ENCODE measurements at regions not wholly inside any gene's neighbourhood (a gene's known extent, or its start where the extent isn't known, plus 50 kb on each side); places are given as distances from the start of the nearest gene placed in this dataset.

DNA sequence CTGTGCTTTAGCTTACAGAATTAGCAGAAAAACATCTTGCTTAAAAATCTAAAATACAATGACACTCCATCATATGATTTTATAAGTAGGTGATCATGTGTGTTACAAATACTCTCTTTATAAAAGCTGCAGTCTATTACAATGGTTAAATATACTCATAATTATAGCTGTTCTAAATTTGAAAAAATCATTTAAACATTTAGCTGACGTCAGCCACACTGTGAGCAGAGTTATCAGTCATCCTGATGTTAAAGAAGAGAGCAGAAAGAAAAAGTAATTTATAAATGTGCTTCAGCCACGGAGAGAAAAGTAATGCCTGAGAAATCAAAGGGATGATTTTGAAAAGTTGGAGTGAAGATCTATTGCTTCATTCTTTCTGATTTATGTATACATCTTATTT is 1325.9 kb upstream of the B3GALT2 start:
- no TSS peak for BruUV-seq (replicated peaks)
- Mint-ChIP-seq H3K9me3 (ENCODE audit: unreplicated experiment) (peaks cover 22% of the 10 kb centered on the region), H3K27ac (ENCODE audit: low read depth, unreplicated experiment) (no peak overlapping the region), H3K4me3 (ENCODE audit: unreplicated experiment) (no peak overlapping the region), H3K36me3 (ENCODE audit: insufficient read depth, unreplicated experiment) (no peaks in the 10 kb centered on the region), H3K27me3 (ENCODE audit: insufficient read depth, unreplicated experiment) (no peaks in the 10 kb centered on the region), H3K4me1 (ENCODE audit: insufficient read depth, unreplicated experiment) (no peaks in the 10 kb centered on the region)
- intact Hi-C loops (cut with micrococcal nuclease) = no loop called here
- no peak for DNase-seq (ENCODE audit: unreplicated experiment)
- TF ChIP-seq CTCF (IDR thresholded peaks at IDR 0.05; ENCODE audit: unreplicated experiment) = no peak
- ChIA-PET POLR2A (no interaction called here), CTCF (interaction anchor here (0.6 kb wide), 1 partner anchor 20 kb away, joined by 3 read pairs; no protein-coding TSS in a partner anchor)

GRCh38 chr1:194503209-194503608 is 1316.8 kb upstream of the B3GALT2 start:
- DNase-seq (ENCODE audit: unreplicated experiment) = no peak
- H3K9me3 Mint-ChIP-seq (ENCODE audit: unreplicated experiment) = no peaks in the 10 kb centered on the region
- intact Hi-C loops (cut with micrococcal nuclease) = no loop called here
- no peak for TF ChIP-seq CTCF (IDR thresholded peaks at IDR 0.05; ENCODE audit: unreplicated experiment)
- H3K27ac Mint-ChIP-seq (ENCODE audit: low read depth, unreplicated experiment) = no peak overlapping the region
- no peaks in the 10 kb centered on the region for H3K4me1 Mint-ChIP-seq (ENCODE audit: insufficient read depth, unreplicated experiment)
- CTCF ChIA-PET = no interaction called here
- H3K36me3 Mint-ChIP-seq (ENCODE audit: insufficient read depth, unreplicated experiment) = no peaks in the 10 kb centered on the region
- H3K4me3 Mint-ChIP-seq (ENCODE audit: unreplicated experiment) = no peak overlapping the region
- no TSS peak for BruUV-seq (replicated peaks)
- POLR2A ChIA-PET = no interaction called here
- H3K27me3 Mint-ChIP-seq (ENCODE audit: insufficient read depth, unreplicated experiment) = no peaks in the 10 kb centered on the region

GRCh38 chr1:194495434-194495833 is 1309.0 kb upstream of the B3GALT2 start:
- TF ChIP-seq CTCF (IDR thresholded peaks at IDR 0.05; ENCODE audit: unreplicated experiment) = no peak
- intact Hi-C loops (cut with micrococcal nuclease) = no loop called here
- CTCF ChIA-PET = interaction anchor here (0.7 to 0.8 kb wide), 2 partner anchors 13 to 19 kb away, joined by 3 read pairs; no protein-coding TSS in a partner anchor
- no TSS peak for BruUV-seq (replicated peaks)
- Mint-ChIP-seq H3K4me1 (ENCODE audit: insufficient read depth, unreplicated experiment) (no peaks in the 10 kb centered on the region), H3K27ac (ENCODE audit: low read depth, unreplicated experiment) (no peak overlapping the region), H3K9me3 (ENCODE audit: unreplicated experiment) (peaks cover 5% of the 10 kb centered on the region), H3K4me3 (ENCODE audit: unreplicated experiment) (no peak overlapping the region), H3K36me3 (ENCODE audit: insufficient read depth, unreplicated experiment) (no peaks in the 10 kb centered on the region), H3K27me3 (ENCODE audit: insufficient read depth, unreplicated experiment) (no peaks in the 10 kb centered on the region)
- DNase-seq (ENCODE audit: unreplicated experiment) = no peak
- POLR2A ChIA-PET = interaction anchor here (0.6 kb wide), 2 partner anchors 588 to 795 kb away, joined by 3 to 4 read pairs; no protein-coding TSS in a partner anchor

DNA sequence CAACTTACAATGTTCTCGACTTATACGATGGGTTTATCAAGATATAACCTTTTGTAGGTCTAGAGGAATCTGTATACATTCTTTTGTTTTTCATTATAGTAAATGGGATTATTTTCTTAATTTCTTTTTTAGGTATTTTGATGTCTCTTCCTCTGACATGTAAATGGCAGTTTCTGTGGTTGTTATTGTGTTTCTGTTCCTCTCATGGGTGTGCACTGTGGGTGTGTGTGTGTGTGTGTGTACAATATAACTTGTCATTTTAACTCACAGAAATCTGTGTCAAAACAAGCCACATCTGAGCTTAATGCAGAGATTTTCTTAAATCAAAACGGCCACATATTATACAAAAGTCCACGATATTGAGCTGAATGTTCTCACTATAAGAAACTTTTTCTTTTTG is 1300.8 kb upstream of the B3GALT2 start:
- TF ChIP-seq CTCF (IDR thresholded peaks at IDR 0.05; ENCODE audit: unreplicated experiment) = no peak
- Mint-ChIP-seq H3K27me3 (ENCODE audit: insufficient read depth, unreplicated experiment) (no peaks in the 10 kb centered on the region), H3K27ac (ENCODE audit: low read depth, unreplicated experiment) (no peak overlapping the region), H3K9me3 (ENCODE audit: unreplicated experiment) (peaks cover 19% of the 10 kb centered on the region), H3K4me3 (ENCODE audit: unreplicated experiment) (no peak overlapping the region), H3K36me3 (ENCODE audit: insufficient read depth, unreplicated experiment) (no peaks in the 10 kb centered on the region), H3K4me1 (ENCODE audit: insufficient read depth, unreplicated experiment) (no peaks in the 10 kb centered on the region)
- ChIA-PET CTCF (interaction anchor here (0.9 to 1.0 kb wide), 2 partner anchors 10 to 18 kb away, joined by 3 to 4 read pairs; no protein-coding TSS in a partner anchor), POLR2A (no interaction called here)
- no peak for DNase-seq (ENCODE audit: unreplicated experiment)
- no TSS peak for BruUV-seq (replicated peaks)
- intact Hi-C loops (cut with micrococcal nuclease) = no loop called here
